GM23338 (cell line): ENCODE measurements at regions not wholly inside any gene's neighbourhood (a gene's known extent, or its start where the extent isn't known, plus 50 kb on each side); places are given as distances from the start of the nearest gene placed in this dataset.

ENCODE experiments used
- CREB1 ChIP-seq: fragments of 250-450 bp; sonication (Bioruptor Pico); IDR thresholded peaks from 2 replicates; pipeline ENCODE4 v1.5.0; 2020; ENCODE audit warnings: low read depth, mild to moderate bottlenecking, moderate library complexity
- CTCF ChIP-seq, 2 experiments: fragments of 200-600 bp in 1 of 2; sonication (generic) in 1 of 2; conservative IDR thresholded peaks; 2 replicates each; pipeline versions ENCODE4 v1.5.1 to v1.6.1; 2016 to 2017; ENCODE audit warnings: antibody characterized with exemption in 2 of 2, low read depth in 2 of 2, mild to moderate bottlenecking in 2 of 2, moderate library complexity in 1 of 2
- ETS1 ChIP-seq: IDR thresholded peaks from 2 replicates; pipeline ENCODE4 v1.6.1; 2016; ENCODE audit warnings: antibody characterized with exemption
- EZH2 ChIP-seq: fragments of 200-600 bp; sonication (generic); IDR thresholded peaks from one replicate; pipeline ENCODE4 v1.8.0; 2017; ENCODE audit warnings: antibody characterized with exemption, mild to moderate bottlenecking, low read depth; ENCODE audit not compliant: unreplicated experiment
- EZH2phosphoT487 ChIP-seq: fragments of 200-600 bp; sonication (generic); IDR thresholded peaks from one replicate; pipeline ENCODE4 v1.8.1; 2018; ENCODE audit warnings: antibody characterized with exemption; ENCODE audit not compliant: unreplicated experiment
- JUNB ChIP-seq: IDR thresholded peaks from one replicate; pipeline ENCODE4 v1.6.1; 2016; ENCODE audit warnings: antibody characterized with exemption; ENCODE audit not compliant: unreplicated experiment
- POLR2AphosphoS5 ChIP-seq: IDR thresholded peaks from 2 replicates; pipeline ENCODE4 v1.6.1; 2016; ENCODE audit warnings: antibody characterized with exemption, low read depth
- REST ChIP-seq: IDR thresholded peaks from one replicate; pipeline ENCODE4 v1.6.1; 2018; ENCODE audit warnings: antibody characterized with exemption; ENCODE audit not compliant: unreplicated experiment
- ZNF114 ChIP-seq: fragments of 250-450 bp; sonication (Bioruptor Pico); IDR thresholded peaks from 2 replicates; pipeline ENCODE4 v1.5.0; 2020; ENCODE audit warnings: mild to moderate bottlenecking, moderate library complexity
- ZNF331 ChIP-seq: fragments of 250-450 bp; sonication (Bioruptor Pico); IDR thresholded peaks from 2 replicates; pipeline ENCODE4 v1.5.0; 2020; ENCODE audit warnings: low read depth, mild to moderate bottlenecking, moderate library complexity

GRCh38 chr6:147829835-147830234 lies 321.3 kb downstream of the SAMD5 start:
- TF ChIP-seq CTCF (conservative IDR thresholded peaks at IDR 0.05; ENCODE audit: low read depth in 2 of 2) (no peak), EZH2phosphoT487 (no peak), REST (no peak), EZH2 (no peak), ZNF331 (CRISPR knock-in tag) (no peak), ETS1 (no peak), ZNF114 (CRISPR knock-in tag) (no peak), POLR2AphosphoS5 (no peak), JUNB (no peak), CREB1 (no peak)
